ENCODE measurements at regions not wholly inside any gene's neighbourhood (a gene's known extent, or its start where the extent isn't known, plus 50 kb on each side); places are given as distances from the start of the nearest gene placed in this dataset.

DNA sequence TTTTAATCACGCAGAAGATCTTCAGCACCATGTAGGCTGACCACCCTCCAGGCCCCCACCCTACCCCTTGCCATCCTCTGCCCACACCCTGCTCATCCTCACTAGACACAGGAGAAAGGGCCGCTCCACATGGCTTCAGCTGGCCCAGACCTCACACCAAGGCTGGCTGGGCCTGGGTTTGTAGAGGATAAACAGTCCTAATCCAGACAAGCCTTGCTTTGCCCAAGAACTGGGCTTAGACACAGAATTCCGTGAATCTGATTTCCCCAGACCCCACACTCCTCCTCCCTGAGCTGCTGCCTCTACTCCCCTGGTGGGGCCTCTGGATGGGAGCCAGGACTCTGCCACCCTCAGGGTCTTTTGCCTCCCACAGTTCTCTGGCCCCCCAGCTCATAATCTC is 185.3 kb downstream of the CYP26B1 start:
- Histone ChIP-seq H3K4me3 (no peak overlapping the region), H3K36me3 (ENCODE audit: insufficient read depth) (peaks cover 5% of the 10 kb centered on the region; the same call in 1 of the 2 replicates), H3K4me2 (no peak overlapping the region), H3K27me3 (ENCODE audit: insufficient read depth) (no peaks in the 10 kb centered on the region), H2AFZ (no peak overlapping the region), H4K20me1 (replicated peaks; ENCODE audit: insufficient read depth) (no peaks in the 10 kb centered on the region), H3K4me1 (ENCODE audit: insufficient read depth) (no peaks in the 10 kb centered on the region), H3F3A (replicated peaks; ENCODE audit: low read depth) (no peaks in the 10 kb centered on the region), H3K9me2 (ENCODE audit: insufficient read depth) (no peaks in the 10 kb centered on the region), H3K79me2 (replicated peaks; ENCODE audit: insufficient read depth) (no peaks in the 10 kb centered on the region), H3K27ac (ENCODE audit: low read depth) (no peak overlapping the region)
- H3K4me3 Mint-ChIP-seq: no peak overlapping the region
- peaks cover 23% of the 10 kb centered on the region for H3K9me3 Mint-ChIP-seq
- no peaks in the 10 kb centered on the region for H3K27me3 Mint-ChIP-seq (ENCODE audit: insufficient read depth, low read depth, poor library complexity)
- no peak overlapping the region for H3K27ac Mint-ChIP-seq
- DNase-seq (ENCODE audit: low spot score): no peak
- no peak for ATAC-seq
- no peaks in the 10 kb centered on the region; the same call in 2 of the 3 replicates for H3K36me3 Mint-ChIP-seq (ENCODE audit: low read depth)
- TF ChIP-seq, protein P1, sequence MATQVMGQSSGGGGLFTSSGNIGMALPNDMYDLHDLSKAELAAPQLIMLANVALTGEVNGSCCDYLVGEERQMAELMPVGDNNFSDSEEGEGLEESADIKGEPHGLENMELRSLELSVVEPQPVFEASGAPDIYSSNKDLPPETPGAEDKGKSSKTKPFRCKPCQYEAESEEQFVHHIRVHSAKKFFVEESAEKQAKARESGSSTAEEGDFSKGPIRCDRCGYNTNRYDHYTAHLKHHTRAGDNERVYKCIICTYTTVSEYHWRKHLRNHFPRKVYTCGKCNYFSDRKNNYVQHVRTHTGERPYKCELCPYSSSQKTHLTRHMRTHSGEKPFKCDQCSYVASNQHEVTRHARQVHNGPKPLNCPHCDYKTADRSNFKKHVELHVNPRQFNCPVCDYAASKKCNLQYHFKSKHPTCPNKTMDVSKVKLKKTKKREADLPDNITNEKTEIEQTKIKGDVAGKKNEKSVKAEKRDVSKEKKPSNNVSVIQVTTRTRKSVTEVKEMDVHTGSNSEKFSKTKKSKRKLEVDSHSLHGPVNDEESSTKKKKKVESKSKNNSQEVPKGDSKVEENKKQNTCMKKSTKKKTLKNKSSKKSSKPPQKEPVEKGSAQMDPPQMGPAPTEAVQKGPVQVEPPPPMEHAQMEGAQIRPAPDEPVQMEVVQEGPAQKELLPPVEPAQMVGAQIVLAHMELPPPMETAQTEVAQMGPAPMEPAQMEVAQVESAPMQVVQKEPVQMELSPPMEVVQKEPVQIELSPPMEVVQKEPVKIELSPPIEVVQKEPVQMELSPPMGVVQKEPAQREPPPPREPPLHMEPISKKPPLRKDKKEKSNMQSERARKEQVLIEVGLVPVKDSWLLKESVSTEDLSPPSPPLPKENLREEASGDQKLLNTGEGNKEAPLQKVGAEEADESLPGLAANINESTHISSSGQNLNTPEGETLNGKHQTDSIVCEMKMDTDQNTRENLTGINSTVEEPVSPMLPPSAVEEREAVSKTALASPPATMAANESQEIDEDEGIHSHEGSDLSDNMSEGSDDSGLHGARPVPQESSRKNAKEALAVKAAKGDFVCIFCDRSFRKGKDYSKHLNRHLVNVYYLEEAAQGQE (IDR thresholded peaks at IDR 0.05; ENCODE audit: unreplicated experiment): no peak
- TF ChIP-seq, protein P2, sequence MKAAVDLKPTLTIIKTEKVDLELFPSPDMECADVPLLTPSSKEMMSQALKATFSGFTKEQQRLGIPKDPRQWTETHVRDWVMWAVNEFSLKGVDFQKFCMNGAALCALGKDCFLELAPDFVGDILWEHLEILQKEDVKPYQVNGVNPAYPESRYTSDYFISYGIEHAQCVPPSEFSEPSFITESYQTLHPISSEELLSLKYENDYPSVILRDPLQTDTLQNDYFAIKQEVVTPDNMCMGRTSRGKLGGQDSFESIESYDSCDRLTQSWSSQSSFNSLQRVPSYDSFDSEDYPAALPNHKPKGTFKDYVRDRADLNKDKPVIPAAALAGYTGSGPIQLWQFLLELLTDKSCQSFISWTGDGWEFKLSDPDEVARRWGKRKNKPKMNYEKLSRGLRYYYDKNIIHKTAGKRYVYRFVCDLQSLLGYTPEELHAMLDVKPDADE (IDR thresholded peaks at IDR 0.05): no peak
- no peak for TF ChIP-seq JUNB (IDR thresholded peaks at IDR 0.05; ENCODE audit: unreplicated experiment)
- TF ChIP-seq, protein P3, sequence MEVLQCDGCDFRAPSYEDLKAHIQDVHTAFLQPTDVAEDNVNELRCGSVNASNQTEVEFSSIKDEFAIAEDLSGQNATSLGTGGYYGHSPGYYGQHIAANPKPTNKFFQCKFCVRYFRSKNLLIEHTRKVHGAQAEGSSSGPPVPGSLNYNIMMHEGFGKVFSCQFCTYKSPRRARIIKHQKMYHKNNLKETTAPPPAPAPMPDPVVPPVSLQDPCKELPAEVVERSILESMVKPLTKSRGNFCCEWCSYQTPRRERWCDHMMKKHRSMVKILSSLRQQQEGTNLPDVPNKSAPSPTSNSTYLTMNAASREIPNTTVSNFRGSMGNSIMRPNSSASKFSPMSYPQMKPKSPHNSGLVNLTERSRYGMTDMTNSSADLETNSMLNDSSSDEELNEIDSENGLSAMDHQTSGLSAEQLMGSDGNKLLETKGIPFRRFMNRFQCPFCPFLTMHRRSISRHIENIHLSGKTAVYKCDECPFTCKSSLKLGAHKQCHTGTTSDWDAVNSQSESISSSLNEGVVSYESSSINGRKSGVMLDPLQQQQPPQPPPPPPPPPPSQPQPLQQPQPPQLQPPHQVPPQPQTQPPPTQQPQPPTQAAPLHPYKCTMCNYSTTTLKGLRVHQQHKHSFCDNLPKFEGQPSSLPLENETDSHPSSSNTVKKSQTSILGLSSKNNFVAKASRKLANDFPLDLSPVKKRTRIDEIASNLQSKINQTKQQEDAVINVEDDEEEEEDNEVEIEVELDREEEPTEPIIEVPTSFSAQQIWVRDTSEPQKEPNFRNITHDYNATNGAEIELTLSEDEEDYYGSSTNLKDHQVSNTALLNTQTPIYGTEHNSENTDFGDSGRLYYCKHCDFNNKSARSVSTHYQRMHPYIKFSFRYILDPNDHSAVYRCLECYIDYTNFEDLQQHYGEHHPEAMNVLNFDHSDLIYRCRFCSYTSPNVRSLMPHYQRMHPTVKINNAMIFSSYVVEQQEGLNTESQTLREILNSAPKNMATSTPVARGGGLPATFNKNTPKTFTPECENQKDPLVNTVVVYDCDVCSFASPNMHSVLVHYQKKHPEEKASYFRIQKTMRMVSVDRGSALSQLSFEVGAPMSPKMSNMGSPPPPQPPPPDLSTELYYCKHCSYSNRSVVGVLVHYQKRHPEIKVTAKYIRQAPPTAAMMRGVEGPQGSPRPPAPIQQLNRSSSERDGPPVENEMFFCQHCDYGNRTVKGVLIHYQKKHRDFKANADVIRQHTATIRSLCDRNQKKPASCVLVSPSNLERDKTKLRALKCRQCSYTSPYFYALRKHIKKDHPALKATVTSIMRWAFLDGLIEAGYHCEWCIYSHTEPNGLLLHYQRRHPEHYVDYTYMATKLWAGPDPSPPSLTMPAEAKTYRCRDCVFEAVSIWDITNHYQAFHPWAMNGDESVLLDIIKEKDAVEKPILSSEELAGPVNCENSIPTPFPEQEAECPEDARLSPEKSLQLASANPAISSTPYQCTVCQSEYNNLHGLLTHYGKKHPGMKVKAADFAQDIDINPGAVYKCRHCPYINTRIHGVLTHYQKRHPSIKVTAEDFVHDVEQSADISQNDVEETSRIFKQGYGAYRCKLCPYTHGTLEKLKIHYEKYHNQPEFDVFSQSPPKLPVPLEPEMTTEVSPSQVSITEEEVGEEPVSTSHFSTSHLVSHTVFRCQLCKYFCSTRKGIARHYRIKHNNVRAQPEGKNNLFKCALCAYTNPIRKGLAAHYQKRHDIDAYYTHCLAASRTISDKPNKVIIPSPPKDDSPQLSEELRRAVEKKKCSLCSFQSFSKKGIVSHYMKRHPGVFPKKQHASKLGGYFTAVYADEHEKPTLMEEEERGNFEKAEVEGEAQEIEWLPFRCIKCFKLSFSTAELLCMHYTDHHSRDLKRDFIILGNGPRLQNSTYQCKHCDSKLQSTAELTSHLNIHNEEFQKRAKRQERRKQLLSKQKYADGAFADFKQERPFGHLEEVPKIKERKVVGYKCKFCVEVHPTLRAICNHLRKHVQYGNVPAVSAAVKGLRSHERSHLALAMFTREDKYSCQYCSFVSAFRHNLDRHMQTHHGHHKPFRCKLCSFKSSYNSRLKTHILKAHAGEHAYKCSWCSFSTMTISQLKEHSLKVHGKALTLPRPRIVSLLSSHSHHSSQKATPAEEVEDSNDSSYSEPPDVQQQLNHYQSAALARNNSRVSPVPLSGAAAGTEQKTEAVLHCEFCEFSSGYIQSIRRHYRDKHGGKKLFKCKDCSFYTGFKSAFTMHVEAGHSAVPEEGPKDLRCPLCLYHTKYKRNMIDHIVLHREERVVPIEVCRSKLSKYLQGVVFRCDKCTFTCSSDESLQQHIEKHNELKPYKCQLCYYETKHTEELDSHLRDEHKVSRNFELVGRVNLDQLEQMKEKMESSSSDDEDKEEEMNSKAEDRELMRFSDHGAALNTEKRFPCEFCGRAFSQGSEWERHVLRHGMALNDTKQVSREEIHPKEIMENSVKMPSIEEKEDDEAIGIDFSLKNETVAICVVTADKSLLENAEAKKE (CRISPR knock-in tag; IDR thresholded peaks at IDR 0.05): no peak
- TF ChIP-seq POLR2AphosphoS5 (IDR thresholded peaks at IDR 0.05; ENCODE audit: low read depth): no peak
- no peak for TF ChIP-seq CREB1 (CRISPR knock-in tag; IDR thresholded peaks at IDR 0.05; ENCODE audit: low read depth)
- TF ChIP-seq EZH2 (IDR thresholded peaks at IDR 0.05; ENCODE audit: low read depth, unreplicated experiment): no peak
- TF ChIP-seq ZNF114 (CRISPR knock-in tag; IDR thresholded peaks at IDR 0.05): no peak
- TF ChIP-seq, protein P4, sequence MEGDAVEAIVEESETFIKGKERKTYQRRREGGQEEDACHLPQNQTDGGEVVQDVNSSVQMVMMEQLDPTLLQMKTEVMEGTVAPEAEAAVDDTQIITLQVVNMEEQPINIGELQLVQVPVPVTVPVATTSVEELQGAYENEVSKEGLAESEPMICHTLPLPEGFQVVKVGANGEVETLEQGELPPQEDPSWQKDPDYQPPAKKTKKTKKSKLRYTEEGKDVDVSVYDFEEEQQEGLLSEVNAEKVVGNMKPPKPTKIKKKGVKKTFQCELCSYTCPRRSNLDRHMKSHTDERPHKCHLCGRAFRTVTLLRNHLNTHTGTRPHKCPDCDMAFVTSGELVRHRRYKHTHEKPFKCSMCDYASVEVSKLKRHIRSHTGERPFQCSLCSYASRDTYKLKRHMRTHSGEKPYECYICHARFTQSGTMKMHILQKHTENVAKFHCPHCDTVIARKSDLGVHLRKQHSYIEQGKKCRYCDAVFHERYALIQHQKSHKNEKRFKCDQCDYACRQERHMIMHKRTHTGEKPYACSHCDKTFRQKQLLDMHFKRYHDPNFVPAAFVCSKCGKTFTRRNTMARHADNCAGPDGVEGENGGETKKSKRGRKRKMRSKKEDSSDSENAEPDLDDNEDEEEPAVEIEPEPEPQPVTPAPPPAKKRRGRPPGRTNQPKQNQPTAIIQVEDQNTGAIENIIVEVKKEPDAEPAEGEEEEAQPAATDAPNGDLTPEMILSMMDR (conservative IDR thresholded peaks at IDR 0.05; ENCODE audit: low read depth in 2 of 2): no peak
- TF ChIP-seq EZH2phosphoT487 (IDR thresholded peaks at IDR 0.05; ENCODE audit: unreplicated experiment): no peak
- no peak for TF ChIP-seq ZNF331 (CRISPR knock-in tag; IDR thresholded peaks at IDR 0.05; ENCODE audit: low read depth)
- TF ChIP-seq NANOG (IDR thresholded peaks at IDR 0.05; ENCODE audit: borderline replicate concordance): no peak
- TF ChIP-seq STAT1 (IDR thresholded peaks at IDR 0.05; ENCODE audit: unreplicated experiment): no peak
- no peaks in the 10 kb centered on the region; the same call in 2 of the 3 replicates for H3K4me1 Mint-ChIP-seq
